ENCODE measurements at regions not wholly inside any gene's neighbourhood (a gene's known extent, or its start where the extent isn't known, plus 50 kb on each side); places are given as distances from the start of the nearest gene placed in this dataset.
A peak's percentile ranks its signal among the peaks of the same experiment; 100 is the strongest.

DNA sequence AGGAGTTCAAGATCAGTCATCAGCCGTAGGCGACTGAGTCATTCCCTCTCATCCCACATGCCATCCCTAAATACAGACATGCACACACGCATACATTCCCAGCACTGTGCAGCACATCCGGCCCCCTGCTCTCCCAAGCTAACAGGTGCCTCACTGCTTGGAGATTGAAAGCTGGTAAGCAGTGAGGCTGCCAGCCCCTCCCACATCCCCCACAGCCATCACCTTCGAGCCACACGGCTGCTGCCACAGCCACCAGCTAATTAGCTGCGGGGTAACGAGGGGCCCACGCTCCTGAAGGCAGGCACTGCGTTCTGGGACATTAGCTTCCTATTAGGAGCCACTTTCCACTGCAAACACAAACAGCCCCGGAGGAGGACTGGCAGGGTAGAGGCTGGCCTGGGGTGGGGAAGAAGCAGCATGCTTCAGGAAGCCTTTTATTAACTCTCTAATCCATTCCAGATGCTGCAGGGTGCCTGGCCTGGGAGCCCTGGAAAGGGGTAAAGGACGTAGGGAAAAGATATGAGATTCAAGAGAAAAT lies 179.6 kb downstream of the CCT6B start:
- H3K36me3 ChIP-seq (ENCODE audit: insufficient read depth, low read length) = no peaks in the 10 kb centered on the region
- no peaks in the 10 kb centered on the region for H3K79me2 ChIP-seq (replicated peaks; ENCODE audit: insufficient read depth, low read length)
- peak overlapping the region; percentile 22 for H3K9ac ChIP-seq (ENCODE audit: low read length)
- H3K27ac ChIP-seq (ENCODE audit: low read length) = no peak overlapping the region
- peaks cover 3% of the 10 kb centered on the region for H3K27me3 ChIP-seq (ENCODE audit: insufficient read depth, low read depth, low read length)
- H3K4me3 ChIP-seq (ENCODE audit: low read length) = peak overlapping the region; percentile 34
- no peaks in the 10 kb centered on the region for H4K20me1 ChIP-seq (ENCODE audit: insufficient read depth)
- no peak overlapping the region for H2AFZ ChIP-seq (ENCODE audit: low read depth, low read length)
- no peaks in the 10 kb centered on the region for H3F3A ChIP-seq (ENCODE audit: insufficient read depth, low read length, poor library complexity, severe bottlenecking)
- peak overlapping the region; percentile 35 for H3K4me2 ChIP-seq (ENCODE audit: low read length)
- no peaks in the 10 kb centered on the region for H3K9me3 ChIP-seq (ENCODE audit: low read length)
- no peaks in the 10 kb centered on the region for H3K9me2 ChIP-seq (ENCODE audit: insufficient read depth, low read length)
- no peak for TF ChIP-seq EZH2 (IDR thresholded peaks at IDR 0.05; ENCODE audit: borderline replicate concordance, insufficient read depth, low read length, poor library complexity, severe bottlenecking)
- TF ChIP-seq, protein P1, sequence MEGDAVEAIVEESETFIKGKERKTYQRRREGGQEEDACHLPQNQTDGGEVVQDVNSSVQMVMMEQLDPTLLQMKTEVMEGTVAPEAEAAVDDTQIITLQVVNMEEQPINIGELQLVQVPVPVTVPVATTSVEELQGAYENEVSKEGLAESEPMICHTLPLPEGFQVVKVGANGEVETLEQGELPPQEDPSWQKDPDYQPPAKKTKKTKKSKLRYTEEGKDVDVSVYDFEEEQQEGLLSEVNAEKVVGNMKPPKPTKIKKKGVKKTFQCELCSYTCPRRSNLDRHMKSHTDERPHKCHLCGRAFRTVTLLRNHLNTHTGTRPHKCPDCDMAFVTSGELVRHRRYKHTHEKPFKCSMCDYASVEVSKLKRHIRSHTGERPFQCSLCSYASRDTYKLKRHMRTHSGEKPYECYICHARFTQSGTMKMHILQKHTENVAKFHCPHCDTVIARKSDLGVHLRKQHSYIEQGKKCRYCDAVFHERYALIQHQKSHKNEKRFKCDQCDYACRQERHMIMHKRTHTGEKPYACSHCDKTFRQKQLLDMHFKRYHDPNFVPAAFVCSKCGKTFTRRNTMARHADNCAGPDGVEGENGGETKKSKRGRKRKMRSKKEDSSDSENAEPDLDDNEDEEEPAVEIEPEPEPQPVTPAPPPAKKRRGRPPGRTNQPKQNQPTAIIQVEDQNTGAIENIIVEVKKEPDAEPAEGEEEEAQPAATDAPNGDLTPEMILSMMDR (IDR thresholded peaks at IDR 0.05; ENCODE audit: poor library complexity, severe bottlenecking) = no peak
- no peak for TF ChIP-seq EP300 (conservative IDR thresholded peaks at IDR 0.05; ENCODE audit: poor library complexity, severe bottlenecking)
- TF ChIP-seq SMC3 (conservative IDR thresholded peaks at IDR 0.05; ENCODE audit: poor library complexity) = no peak
- TF ChIP-seq RAD21 (conservative IDR thresholded peaks at IDR 0.05) = no peak
- no peak for TF ChIP-seq MXI1 (conservative IDR thresholded peaks at IDR 0.05; ENCODE audit: poor library complexity, severe bottlenecking)
- no peak for TF ChIP-seq POLR2AphosphoS5 (IDR thresholded peaks at IDR 0.05)
- no peak for TF ChIP-seq TAF1 (IDR thresholded peaks at IDR 0.05; ENCODE audit: low read depth)
- TF ChIP-seq, protein P2, sequence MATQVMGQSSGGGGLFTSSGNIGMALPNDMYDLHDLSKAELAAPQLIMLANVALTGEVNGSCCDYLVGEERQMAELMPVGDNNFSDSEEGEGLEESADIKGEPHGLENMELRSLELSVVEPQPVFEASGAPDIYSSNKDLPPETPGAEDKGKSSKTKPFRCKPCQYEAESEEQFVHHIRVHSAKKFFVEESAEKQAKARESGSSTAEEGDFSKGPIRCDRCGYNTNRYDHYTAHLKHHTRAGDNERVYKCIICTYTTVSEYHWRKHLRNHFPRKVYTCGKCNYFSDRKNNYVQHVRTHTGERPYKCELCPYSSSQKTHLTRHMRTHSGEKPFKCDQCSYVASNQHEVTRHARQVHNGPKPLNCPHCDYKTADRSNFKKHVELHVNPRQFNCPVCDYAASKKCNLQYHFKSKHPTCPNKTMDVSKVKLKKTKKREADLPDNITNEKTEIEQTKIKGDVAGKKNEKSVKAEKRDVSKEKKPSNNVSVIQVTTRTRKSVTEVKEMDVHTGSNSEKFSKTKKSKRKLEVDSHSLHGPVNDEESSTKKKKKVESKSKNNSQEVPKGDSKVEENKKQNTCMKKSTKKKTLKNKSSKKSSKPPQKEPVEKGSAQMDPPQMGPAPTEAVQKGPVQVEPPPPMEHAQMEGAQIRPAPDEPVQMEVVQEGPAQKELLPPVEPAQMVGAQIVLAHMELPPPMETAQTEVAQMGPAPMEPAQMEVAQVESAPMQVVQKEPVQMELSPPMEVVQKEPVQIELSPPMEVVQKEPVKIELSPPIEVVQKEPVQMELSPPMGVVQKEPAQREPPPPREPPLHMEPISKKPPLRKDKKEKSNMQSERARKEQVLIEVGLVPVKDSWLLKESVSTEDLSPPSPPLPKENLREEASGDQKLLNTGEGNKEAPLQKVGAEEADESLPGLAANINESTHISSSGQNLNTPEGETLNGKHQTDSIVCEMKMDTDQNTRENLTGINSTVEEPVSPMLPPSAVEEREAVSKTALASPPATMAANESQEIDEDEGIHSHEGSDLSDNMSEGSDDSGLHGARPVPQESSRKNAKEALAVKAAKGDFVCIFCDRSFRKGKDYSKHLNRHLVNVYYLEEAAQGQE (IDR thresholded peaks at IDR 0.05; ENCODE audit: borderline replicate concordance) = no peak

- Histone ChIP-seq H4K20me1 (ENCODE audit: insufficient read depth) (no peaks in the 10 kb centered on the region), H3K79me2 (replicated peaks; ENCODE audit: insufficient read depth, low read length) (no peaks in the 10 kb centered on the region), H3K27ac (ENCODE audit: low read length) (no peak overlapping the region), H3K27me3 (ENCODE audit: insufficient read depth, low read depth, low read length) (no peaks in the 10 kb centered on the region), H3K36me3 (ENCODE audit: insufficient read depth, low read length) (no peaks in the 10 kb centered on the region), H3K4me3 (ENCODE audit: low read length) (peak overlapping the region; percentile 34), H3K9me3 (ENCODE audit: low read length) (no peaks in the 10 kb centered on the region), H2AFZ (ENCODE audit: low read depth, low read length) (no peak overlapping the region), H3K9ac (ENCODE audit: low read length) (peak overlapping the region; percentile 22), H3F3A (ENCODE audit: insufficient read depth, low read length, poor library complexity, severe bottlenecking) (no peaks in the 10 kb centered on the region), H3K9me2 (ENCODE audit: insufficient read depth, low read length) (no peaks in the 10 kb centered on the region), H3K4me2 (ENCODE audit: low read length) (no peak overlapping the region)
- TF ChIP-seq, protein P1 (IDR thresholded peaks at IDR 0.05; ENCODE audit: poor library complexity, severe bottlenecking) = no peak
- TF ChIP-seq RAD21 (conservative IDR thresholded peaks at IDR 0.05) (no peak), EP300 (conservative IDR thresholded peaks at IDR 0.05; ENCODE audit: poor library complexity, severe bottlenecking) (no peak), POLR2AphosphoS5 (IDR thresholded peaks at IDR 0.05) (no peak), MXI1 (conservative IDR thresholded peaks at IDR 0.05; ENCODE audit: poor library complexity, severe bottlenecking) (no peak), EZH2 (IDR thresholded peaks at IDR 0.05; ENCODE audit: borderline replicate concordance, insufficient read depth, low read length, poor library complexity, severe bottlenecking) (no peak), SMC3 (conservative IDR thresholded peaks at IDR 0.05; ENCODE audit: poor library complexity) (no peak), TAF1 (IDR thresholded peaks at IDR 0.05; ENCODE audit: low read depth) (no peak)
- TF ChIP-seq, protein P2 (IDR thresholded peaks at IDR 0.05; ENCODE audit: borderline replicate concordance) = no peak
These were observed 180.2 kb downstream of the CCT6B start for GRCh38 chr17:34781071-34781470.

Measured in neural cell (in vitro differentiated cells).